ENCODE measurements at regions not wholly inside any gene's neighbourhood (a gene's known extent, or its start where the extent isn't known, plus 50 kb on each side); places are given as distances from the start of the nearest gene placed in this dataset.

DNA sequence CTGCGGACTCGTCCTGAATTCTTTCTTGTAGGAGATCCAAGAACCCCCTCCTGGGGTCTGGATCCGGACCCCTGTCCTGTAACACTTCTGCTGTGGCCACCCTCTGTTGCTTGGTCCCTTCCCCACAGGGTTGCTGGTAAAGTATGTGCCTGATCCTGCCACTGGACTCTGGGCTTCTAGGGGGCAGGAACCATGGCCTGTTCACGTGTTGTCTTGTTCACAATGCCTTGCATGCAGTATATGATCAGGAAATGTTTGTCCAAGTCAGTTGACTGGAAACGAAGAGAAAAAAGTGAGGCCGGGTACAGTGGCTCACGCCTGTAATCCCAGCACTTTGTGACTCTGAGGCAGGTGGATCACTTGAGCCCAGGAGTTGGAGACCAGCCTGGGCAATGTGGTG is 139.3 kb upstream of the ALDH1B1 start:
- TF ChIP-seq EZH2phosphoT487 (conservative IDR thresholded peaks at IDR 0.05; ENCODE audit: low read length): no peak
- TF ChIP-seq, protein P1, sequence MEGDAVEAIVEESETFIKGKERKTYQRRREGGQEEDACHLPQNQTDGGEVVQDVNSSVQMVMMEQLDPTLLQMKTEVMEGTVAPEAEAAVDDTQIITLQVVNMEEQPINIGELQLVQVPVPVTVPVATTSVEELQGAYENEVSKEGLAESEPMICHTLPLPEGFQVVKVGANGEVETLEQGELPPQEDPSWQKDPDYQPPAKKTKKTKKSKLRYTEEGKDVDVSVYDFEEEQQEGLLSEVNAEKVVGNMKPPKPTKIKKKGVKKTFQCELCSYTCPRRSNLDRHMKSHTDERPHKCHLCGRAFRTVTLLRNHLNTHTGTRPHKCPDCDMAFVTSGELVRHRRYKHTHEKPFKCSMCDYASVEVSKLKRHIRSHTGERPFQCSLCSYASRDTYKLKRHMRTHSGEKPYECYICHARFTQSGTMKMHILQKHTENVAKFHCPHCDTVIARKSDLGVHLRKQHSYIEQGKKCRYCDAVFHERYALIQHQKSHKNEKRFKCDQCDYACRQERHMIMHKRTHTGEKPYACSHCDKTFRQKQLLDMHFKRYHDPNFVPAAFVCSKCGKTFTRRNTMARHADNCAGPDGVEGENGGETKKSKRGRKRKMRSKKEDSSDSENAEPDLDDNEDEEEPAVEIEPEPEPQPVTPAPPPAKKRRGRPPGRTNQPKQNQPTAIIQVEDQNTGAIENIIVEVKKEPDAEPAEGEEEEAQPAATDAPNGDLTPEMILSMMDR (IDR thresholded peaks at IDR 0.05; ENCODE audit: insufficient read depth, low read length, poor library complexity, severe bottlenecking): no peak

Measured in SU-DHL-6 (cell line).